Heart left ventricle (tissue), 16 donors: ENCODE measurements at regions not wholly inside any gene's neighbourhood (a gene's known extent, or its start where the extent isn't known, plus 50 kb on each side); places are given as distances from the start of the nearest gene placed in this dataset.

Experiments
- ATAC-seq, 4 donors: fragments of 200-7000 bp; cut with Tn5 transposase; one replicate each; pipeline ENCODE4 v1.9.1; 2020 to 2022; ENCODE audit warnings: moderate library complexity in 4 of 4, mild to moderate bottlenecking in 3 of 4, moderate number of reproducible peaks in 1 of 4
- DNase-seq, 5 donors: peaks; one replicate each; pipeline ENCODE4 v3.0.0-alpha.2; 2020
- H3K27ac ChIP-seq, 12 donors: fragments of 200-600 bp; sonication (generic) in 4 of 12; one replicate each; pipeline versions ENCODE4 v1.5.0 to v1.8.0; 2016 to 2022; ENCODE audit warnings: mild to moderate bottlenecking in 2 of 12
- H3K27me3 ChIP-seq, 9 donors: fragments of 200-600 bp; sonication (generic) in 2 of 9; one replicate each; pipeline versions ENCODE4 v1.5.1 to v1.8.0; 2016 to 2022; ENCODE audit warnings: mild to moderate bottlenecking in 3 of 9
- H3K36me3 ChIP-seq, 9 donors: fragments of 200-600 bp; sonication (generic) in 2 of 9; one replicate each; pipeline versions ENCODE4 v1.5.0 to v1.8.0; 2018 to 2022; ENCODE audit warnings: mild to moderate bottlenecking in 2 of 9
- H3K4me1 ChIP-seq, 12 donors: fragments of 200-600 bp; sonication (generic) in 4 of 12; one replicate each; pipeline versions ENCODE4 v1.5.0 to v1.8.0; 2016 to 2022; ENCODE audit warnings: mild to moderate bottlenecking in 3 of 12
- H3K4me3 ChIP-seq, 12 donors: fragments of 200-600 bp; sonication (generic) in 4 of 12; one replicate each; pipeline versions ENCODE4 v1.5.0 to v1.8.0; 2017 to 2022; ENCODE audit warnings: mild to moderate bottlenecking in 9 of 12, moderate library complexity in 4 of 12
- H3K9me3 ChIP-seq, 12 donors: fragments of 200-600 bp; sonication (generic) in 4 of 12; one replicate each; pipeline versions ENCODE4 v1.5.0 to v1.8.0; 2016 to 2022; ENCODE audit warnings: mild to moderate bottlenecking in 1 of 12
- POLR2A ChIP-seq, 2 donors: fragments of 450-650 bp; IDR thresholded peaks; one replicate each; pipeline ENCODE4 v1.6.1; 2017; ENCODE audit warnings: antibody characterized with exemption in 2 of 2, mild to moderate bottlenecking in 2 of 2, moderate library complexity in 2 of 2
- WGBS, 4 donors: extraction: QIAGEN DNeasy Blood & Tissue Kit in 2 of 4; methylation state at CpG; one replicate each; pipeline versions ENCODE4 v1.1.5 to v1.1.7; 2013 to 2018; 5-methylcytosine and 5-hydroxymethylcytosine counted together
- intact Hi-C, 10 donors: fragments of 100-400 bp; cut with DNase I; formaldehyde crosslinking; loops; one replicate each; pipeline versions ENCODE4 v1.11.1 to v1.14.2; 2022
- TF ChIP-seq, protein P1 (sequence below), 12 donors: fragments of 200-600 bp; sonication (generic) in 4 of 12; IDR thresholded peaks; one replicate each; pipeline versions ENCODE4 v1.5.0 to v1.8.0; 2018 to 2022; ENCODE audit warnings: antibody characterized with exemption in 12 of 12, mild to moderate bottlenecking in 5 of 12
- donor health status: ischemic (EF 13 %, LVEDD 7.1; RV severe dilation, severe dysfunction).
- donor health status: healthy with polysubstance abuse.
- donor health status: DM: no; HTN: yes; CAD: no.
- donor health status: DM: no; HTN: no; CAD: no.
- donor health status: ischemic (EF 25% LVEDD 6.9; RV normal size, moderate dysfunction).
- donor health status: ischemic (EF 25% LVEDD 5.7; RV mildly dilated, moderate dysfunction).
- donor health status: healthy.
- donor health status: DM: yes; HTN: yes; CAD: no.
- donor health status: ischemic (EF 35%, LVEDD 5.7; RV mildly dilated, moderate dysfunction).
- donor health status: nonischemic (EF 11% LVEDD 7.7; RV severe dilation, severe dysfunction).
- donor health status: DM: yes; HTN: yes; CAD: no.
- donor health status: PGD.
- donor health status: ischemic (EF 29% LVEDD 5.4; RV normal size, mild dysfunction).
- donor health status: nonischemic (EF 23%, LVEDD 6.1; RV moderate dilation, normal function).

DNA sequence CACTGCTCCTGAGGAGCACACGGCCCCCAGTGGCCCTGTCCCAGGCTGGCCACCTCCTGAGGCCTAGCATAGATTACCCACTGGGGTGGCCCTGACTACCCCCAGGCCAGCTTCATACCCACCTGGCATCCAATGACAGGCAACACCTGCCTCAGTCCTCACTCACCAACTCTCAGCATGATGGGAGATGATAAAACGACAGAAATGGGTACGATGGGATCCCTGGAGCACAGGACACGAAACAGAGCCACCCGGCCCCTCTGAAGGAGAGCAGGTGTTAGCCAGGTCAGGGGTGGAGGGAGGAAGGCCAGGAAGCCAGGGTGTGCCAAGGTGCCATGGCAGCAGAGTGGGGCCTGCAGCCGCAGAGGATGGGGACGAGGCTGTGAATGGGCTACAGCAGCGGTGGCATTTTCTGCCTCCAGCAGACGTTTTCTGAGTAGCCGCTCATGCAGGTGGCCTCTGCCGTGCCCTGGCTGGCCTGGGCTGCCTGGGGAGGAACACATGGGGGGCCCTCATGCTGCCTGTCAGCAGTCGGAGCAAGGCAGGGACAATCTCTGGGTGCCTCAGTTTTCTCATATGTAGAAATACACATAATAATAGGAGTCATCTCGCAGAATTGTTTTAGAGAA lies 50.2 kb upstream of the FGF3 start:
- Histone ChIP-seq H3K4me3 (no peak overlapping the region), H3K27ac (no peak overlapping the region), H3K27me3 (peaks cover 0 to 38% (median 8%) of the 10 kb centered on the region in 9 donors), H3K4me1 (no peaks in the 10 kb centered on the region), H3K36me3 (no peaks in the 10 kb centered on the region), H3K9me3 (no peaks in the 10 kb centered on the region)
- WGBS, 4 donors, result 82 to 88% (median 86%) methylated on average over 10 to 13 of the region's 13 CpGs
- ATAC-seq (no peak), DNase-seq (peak in 1 of 5 donors; percentile 1)
- TF ChIP-seq, protein P1, sequence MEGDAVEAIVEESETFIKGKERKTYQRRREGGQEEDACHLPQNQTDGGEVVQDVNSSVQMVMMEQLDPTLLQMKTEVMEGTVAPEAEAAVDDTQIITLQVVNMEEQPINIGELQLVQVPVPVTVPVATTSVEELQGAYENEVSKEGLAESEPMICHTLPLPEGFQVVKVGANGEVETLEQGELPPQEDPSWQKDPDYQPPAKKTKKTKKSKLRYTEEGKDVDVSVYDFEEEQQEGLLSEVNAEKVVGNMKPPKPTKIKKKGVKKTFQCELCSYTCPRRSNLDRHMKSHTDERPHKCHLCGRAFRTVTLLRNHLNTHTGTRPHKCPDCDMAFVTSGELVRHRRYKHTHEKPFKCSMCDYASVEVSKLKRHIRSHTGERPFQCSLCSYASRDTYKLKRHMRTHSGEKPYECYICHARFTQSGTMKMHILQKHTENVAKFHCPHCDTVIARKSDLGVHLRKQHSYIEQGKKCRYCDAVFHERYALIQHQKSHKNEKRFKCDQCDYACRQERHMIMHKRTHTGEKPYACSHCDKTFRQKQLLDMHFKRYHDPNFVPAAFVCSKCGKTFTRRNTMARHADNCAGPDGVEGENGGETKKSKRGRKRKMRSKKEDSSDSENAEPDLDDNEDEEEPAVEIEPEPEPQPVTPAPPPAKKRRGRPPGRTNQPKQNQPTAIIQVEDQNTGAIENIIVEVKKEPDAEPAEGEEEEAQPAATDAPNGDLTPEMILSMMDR (IDR thresholded peaks at IDR 0.05), result no peak
- no peak for TF ChIP-seq POLR2A (IDR thresholded peaks at IDR 0.05)
- intact Hi-C loops, result no loop called here

DNA sequence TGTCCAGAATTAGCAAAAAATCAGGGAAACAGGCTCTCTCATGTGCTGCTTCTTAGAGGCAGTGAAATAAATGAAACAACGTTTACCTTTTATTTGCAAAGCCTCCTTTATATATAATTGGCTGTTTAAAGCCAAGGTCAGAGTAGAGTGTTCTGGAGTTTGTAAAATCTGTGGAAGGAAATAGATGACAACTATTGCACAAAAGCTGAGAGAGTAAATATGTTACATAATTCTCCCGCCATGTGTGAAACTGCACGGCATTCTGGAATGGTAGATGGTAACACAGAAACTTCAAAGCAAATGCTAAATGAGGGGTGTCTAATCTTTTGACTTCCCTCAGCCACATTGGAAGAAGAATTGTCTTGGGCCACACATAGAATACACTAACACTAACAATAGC lies 51.5 kb upstream of the FGF3 start:
- Histone ChIP-seq H3K4me1 (no peaks in the 10 kb centered on the region), H3K4me3 (no peak overlapping the region), H3K27ac (no peak overlapping the region), H3K36me3 (no peaks in the 10 kb centered on the region), H3K9me3 (no peaks in the 10 kb centered on the region), H3K27me3 (peaks cover 0 to 31% (median 5%) of the 10 kb centered on the region in 9 donors)
- WGBS, 4 donors, result 64 to 73% (median 66%) methylated on average over 3 of the region's 3 CpGs
- no peak for DNase-seq
- TF ChIP-seq POLR2A (IDR thresholded peaks at IDR 0.05), result no peak
- TF ChIP-seq, protein P1 (IDR thresholded peaks at IDR 0.05), result no peak
- intact Hi-C loops, result no loop called here
- no peak for ATAC-seq

DNA sequence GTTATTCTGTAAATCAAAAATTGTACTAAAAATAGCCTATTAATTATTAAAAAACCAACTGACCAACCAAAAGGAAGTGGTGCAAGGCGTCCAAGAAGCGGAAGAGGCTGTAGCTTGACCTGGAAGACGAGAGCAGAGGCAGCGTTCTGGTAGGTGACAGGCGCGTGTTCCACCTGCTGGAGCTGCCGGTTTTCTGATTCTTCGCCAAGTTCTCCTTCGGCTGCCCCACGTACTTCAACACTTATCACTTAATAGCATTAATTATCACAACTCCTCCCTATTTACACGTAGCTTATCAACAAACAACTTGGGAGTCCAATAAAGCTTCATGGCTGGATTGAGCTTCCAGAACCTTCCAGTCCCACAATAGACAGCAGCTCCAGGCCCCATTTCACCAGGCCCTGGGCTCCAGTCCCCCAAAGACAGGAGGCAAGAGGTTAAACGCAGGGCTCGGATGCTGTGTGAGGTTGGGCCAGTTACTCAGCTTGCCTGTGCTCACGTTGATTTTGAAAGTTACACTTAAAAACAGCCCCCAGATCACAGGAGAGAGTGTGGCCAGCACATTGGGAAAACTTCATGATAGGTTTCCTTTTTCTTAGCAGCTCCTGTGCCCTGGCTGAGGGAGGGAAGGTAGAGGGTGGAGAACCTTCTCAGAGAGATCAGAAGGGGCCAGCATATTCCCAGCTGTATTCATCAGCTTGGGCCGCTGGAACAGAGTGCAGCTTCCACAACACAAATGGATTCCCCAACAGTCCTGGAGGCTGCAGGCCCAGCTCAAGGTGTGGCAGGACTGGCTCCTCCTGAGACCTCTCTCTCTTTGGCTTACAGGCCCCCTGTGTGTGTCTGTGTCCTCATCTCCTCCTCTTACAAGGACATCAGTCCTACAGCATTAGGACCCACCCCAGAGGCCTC lies 54.2 kb upstream of the FGF3 start:
- TF ChIP-seq POLR2A (IDR thresholded peaks at IDR 0.05), result no peak
- TF ChIP-seq, protein P1 (IDR thresholded peaks at IDR 0.05), result no peak
- no peak overlapping the region for H3K4me3 ChIP-seq
- H3K9me3 ChIP-seq, result no peaks in the 10 kb centered on the region
- no peak overlapping the region for H3K27ac ChIP-seq
- DNase-seq (no peak), ATAC-seq (no peak)
- intact Hi-C loops, result no loop called here
- H3K36me3 ChIP-seq, result no peaks in the 10 kb centered on the region
- WGBS, 4 donors, result 70 to 85% (median 77%) methylated on average over 15 of the region's 15 CpGs
- H3K4me1 ChIP-seq, result no peaks in the 10 kb centered on the region
- peaks cover 0 to 16% (median 2%) of the 10 kb centered on the region in 9 donors for H3K27me3 ChIP-seq
